ENCODE measurements at regions not wholly inside any gene's neighbourhood (a gene's known extent, or its start where the extent isn't known, plus 50 kb on each side); places are given as distances from the start of the nearest gene placed in this dataset.

- WGBS (ENCODE audit: low lambda C conversion rate, missing lambda C conversion rate): 98% methylated on average over 2 of the region's 2 CpGs
- no peak overlapping the region for H2AFZ ChIP-seq
- no peaks in the 10 kb centered on the region for H3K9me3 ChIP-seq (ENCODE audit: low read depth)
- H3K4me1 ChIP-seq (ENCODE audit: insufficient read depth): no peaks in the 10 kb centered on the region
- H4K20me1 ChIP-seq (ENCODE audit: insufficient read depth, poor library complexity, severe bottlenecking): no peaks in the 10 kb centered on the region
- TF ChIP-seq EZH2 (IDR thresholded peaks at IDR 0.05; ENCODE audit: borderline replicate concordance) (no peak), CTCF (IDR thresholded peaks at IDR 0.05; ENCODE audit: poor library complexity) (no peak), EZH2phosphoT487 (IDR thresholded peaks at IDR 0.05; ENCODE audit: low read depth, severe bottlenecking, unreplicated experiment) (no peak)
- H3K36me3 ChIP-seq (replicated peaks; ENCODE audit: insufficient read depth, low read depth): no peaks in the 10 kb centered on the region
- no peaks in the 10 kb centered on the region for H3K79me2 ChIP-seq
- H3K4me2 ChIP-seq: no peak overlapping the region
- H3K4me3 ChIP-seq: no peak overlapping the region
- H3K27ac ChIP-seq: no peak overlapping the region
- no peak for DNase-seq (ENCODE audit: low spot score)
- no peaks in the 10 kb centered on the region for H3K9me2 ChIP-seq (replicated peaks; ENCODE audit: insufficient read depth)
- H3K27me3 ChIP-seq: no peaks in the 10 kb centered on the region
These were observed 477.7 kb downstream of the MAN2A1 start for GRCh38 chr5:110167384-110167783.

- TF ChIP-seq EZH2 (IDR thresholded peaks at IDR 0.05; ENCODE audit: borderline replicate concordance) (no peak), EZH2phosphoT487 (IDR thresholded peaks at IDR 0.05; ENCODE audit: low read depth, severe bottlenecking, unreplicated experiment) (no peak), CTCF (IDR thresholded peaks at IDR 0.05; ENCODE audit: poor library complexity) (no peak)
- Histone ChIP-seq H3K4me3 (no peak overlapping the region), H3K9me3 (ENCODE audit: low read depth) (no peaks in the 10 kb centered on the region), H3K36me3 (replicated peaks; ENCODE audit: insufficient read depth, low read depth) (no peaks in the 10 kb centered on the region), H3K27ac (no peak overlapping the region), H3K4me2 (no peak overlapping the region), H3K27me3 (no peaks in the 10 kb centered on the region), H4K20me1 (ENCODE audit: insufficient read depth, poor library complexity, severe bottlenecking) (no peaks in the 10 kb centered on the region), H3K79me2 (no peaks in the 10 kb centered on the region), H3K9me2 (replicated peaks; ENCODE audit: insufficient read depth) (no peaks in the 10 kb centered on the region), H3K4me1 (ENCODE audit: insufficient read depth) (no peaks in the 10 kb centered on the region), H2AFZ (no peak overlapping the region)
- WGBS (ENCODE audit: low lambda C conversion rate, missing lambda C conversion rate): 82% methylated on average over 2 of the region's 2 CpGs
- no peak for DNase-seq (ENCODE audit: low spot score)
These were observed 479.7 kb downstream of the MAN2A1 start for GRCh38 chr5:110169461-110169860.

- DNase-seq (ENCODE audit: low spot score): no peak
- WGBS (ENCODE audit: low lambda C conversion rate, missing lambda C conversion rate): 91% methylated on average over 2 of the region's 2 CpGs
- Histone ChIP-seq H3K27ac (no peak overlapping the region), H3K4me3 (no peak overlapping the region), H3K79me2 (no peaks in the 10 kb centered on the region), H3K4me1 (ENCODE audit: insufficient read depth) (no peaks in the 10 kb centered on the region), H3K27me3 (no peaks in the 10 kb centered on the region), H4K20me1 (ENCODE audit: insufficient read depth, poor library complexity, severe bottlenecking) (no peaks in the 10 kb centered on the region), H3K9me2 (replicated peaks; ENCODE audit: insufficient read depth) (no peaks in the 10 kb centered on the region), H3K4me2 (no peak overlapping the region), H3K9me3 (ENCODE audit: low read depth) (no peaks in the 10 kb centered on the region), H2AFZ (no peak overlapping the region), H3K36me3 (replicated peaks; ENCODE audit: insufficient read depth, low read depth) (no peaks in the 10 kb centered on the region)
- no peak for TF ChIP-seq EZH2phosphoT487 (IDR thresholded peaks at IDR 0.05; ENCODE audit: low read depth, severe bottlenecking, unreplicated experiment)
- TF ChIP-seq CTCF (IDR thresholded peaks at IDR 0.05; ENCODE audit: poor library complexity): no peak
- TF ChIP-seq EZH2 (IDR thresholded peaks at IDR 0.05; ENCODE audit: borderline replicate concordance): no peak
These were observed 488.0 kb downstream of the MAN2A1 start for GRCh38 chr5:110177729-110178128.

GRCh38 chr5:110179321-110179720, 489.6 kb downstream of the MAN2A1 start:
- H3K27me3 ChIP-seq: no peaks in the 10 kb centered on the region
- no peak overlapping the region for H3K4me3 ChIP-seq
- TF ChIP-seq EZH2phosphoT487 (IDR thresholded peaks at IDR 0.05; ENCODE audit: low read depth, severe bottlenecking, unreplicated experiment) (no peak), CTCF (IDR thresholded peaks at IDR 0.05; ENCODE audit: poor library complexity) (no peak), EZH2 (IDR thresholded peaks at IDR 0.05; ENCODE audit: borderline replicate concordance) (no peak)
- DNase-seq (ENCODE audit: low spot score): no peak
- H3K9me2 ChIP-seq (replicated peaks; ENCODE audit: insufficient read depth): no peaks in the 10 kb centered on the region
- no peak overlapping the region for H3K4me2 ChIP-seq
- no peak overlapping the region for H3K27ac ChIP-seq
- no peaks in the 10 kb centered on the region for H3K79me2 ChIP-seq
- H4K20me1 ChIP-seq (ENCODE audit: insufficient read depth, poor library complexity, severe bottlenecking): no peaks in the 10 kb centered on the region
- H2AFZ ChIP-seq: no peak overlapping the region
- no peaks in the 10 kb centered on the region for H3K4me1 ChIP-seq (ENCODE audit: insufficient read depth)
- H3K9me3 ChIP-seq (ENCODE audit: low read depth): no peaks in the 10 kb centered on the region
- 76% methylated on average over 2 of the region's 2 CpGs for WGBS (ENCODE audit: low lambda C conversion rate, missing lambda C conversion rate)
- H3K36me3 ChIP-seq (replicated peaks; ENCODE audit: insufficient read depth, low read depth): no peaks in the 10 kb centered on the region

Measured in hepatocyte (in vitro differentiated cells).